HCT116 (cell line): ENCODE measurements at regions not wholly inside any gene's neighbourhood (a gene's known extent, or its start where the extent isn't known, plus 50 kb on each side); places are given as distances from the start of the nearest gene placed in this dataset.

ENCODE experiments used
- EZH2 ChIP-seq: fragments of 200-600 bp; sonication (generic); IDR thresholded peaks from 2 replicates; pipeline ENCODE4 v1.6.1; 2017; ENCODE audit warnings: antibody characterized with exemption, mixed run types
- POLR2A ChIP-seq: IDR thresholded peaks from 2 replicates; pipeline ENCODE4 v1.7.0; 2011; ENCODE audit warnings: borderline replicate concordance; ENCODE audit not compliant: insufficient read depth, insufficient read length; ENCODE audit errors: extremely low read depth
- RAD21 ChIP-seq: IDR thresholded peaks from 2 replicates; pipeline ENCODE4 v1.6.1; 2012; ENCODE audit warnings: low read depth, mild to moderate bottlenecking
- YY1 ChIP-seq: IDR thresholded peaks from 2 replicates; pipeline ENCODE4 v1.6.1; 2011; ENCODE audit warnings: low read length, low read depth, moderate library complexity, mild to moderate bottlenecking; ENCODE audit not compliant: insufficient replicate concordance; ENCODE audit errors: extremely low read depth
- ZNF274 ChIP-seq: fragments of 200-500 bp; sonication (Bioruptor generic); IDR thresholded peaks from 2 replicates; pipeline ENCODE4 v1.6.1; 2014; ENCODE audit warnings: mild to moderate bottlenecking, low read depth, low read length, inconsistent platforms
- TF ChIP-seq, protein P1 (sequence below), 3 experiments: fragments of 200-600 bp in 1 of 3; sonication (generic) in 1 of 3; IDR thresholded peaks in 2 of 3; conservative IDR thresholded peaks in 1 of 3; 2 replicates each; pipeline ENCODE4 v1.5.1; 2012 to 2017; ENCODE audit warnings: low read depth in 2 of 3, low read length in 2 of 3, antibody characterized with exemption in 1 of 3, borderline replicate concordance in 1 of 3, control low read depth in 1 of 3, mild to moderate bottlenecking in 1 of 3, mixed read lengths in 1 of 3, mixed run types in 1 of 3, moderate library complexity in 1 of 3; ENCODE audit not compliant: insufficient read depth in 1 of 3
- TF ChIP-seq, protein P2 (sequence below): IDR thresholded peaks from 2 replicates; pipeline ENCODE4 v1.6.1; 2012
- TF ChIP-seq, protein P3 (sequence below): IDR thresholded peaks from 2 replicates; pipeline ENCODE4 v1.6.1; 2012

DNA sequence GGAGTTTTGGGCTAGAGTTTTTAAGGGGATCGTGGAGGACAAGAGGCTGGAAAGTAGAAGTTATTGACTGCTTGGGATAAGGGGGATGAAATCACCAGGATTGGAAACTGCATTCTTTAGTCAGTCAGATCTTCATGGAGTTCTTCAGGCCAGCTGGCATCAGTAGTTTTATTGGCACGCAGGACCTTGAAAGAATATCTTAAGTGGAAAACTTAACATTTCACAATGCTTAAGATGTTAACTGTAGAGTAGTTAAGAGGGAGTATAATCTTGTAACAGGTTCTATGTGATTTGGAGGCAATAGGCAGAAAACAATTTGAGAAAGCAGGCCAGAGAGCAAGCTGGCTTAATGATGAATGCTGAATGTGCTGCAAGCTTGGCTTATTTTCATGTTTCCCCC lies 300.4 kb upstream of the KCNH7 start:
- TF ChIP-seq EZH2 (no peak), ZNF274 (no peak), RAD21 (no peak), YY1 (no peak), POLR2A (no peak)
- TF ChIP-seq, protein P1, sequence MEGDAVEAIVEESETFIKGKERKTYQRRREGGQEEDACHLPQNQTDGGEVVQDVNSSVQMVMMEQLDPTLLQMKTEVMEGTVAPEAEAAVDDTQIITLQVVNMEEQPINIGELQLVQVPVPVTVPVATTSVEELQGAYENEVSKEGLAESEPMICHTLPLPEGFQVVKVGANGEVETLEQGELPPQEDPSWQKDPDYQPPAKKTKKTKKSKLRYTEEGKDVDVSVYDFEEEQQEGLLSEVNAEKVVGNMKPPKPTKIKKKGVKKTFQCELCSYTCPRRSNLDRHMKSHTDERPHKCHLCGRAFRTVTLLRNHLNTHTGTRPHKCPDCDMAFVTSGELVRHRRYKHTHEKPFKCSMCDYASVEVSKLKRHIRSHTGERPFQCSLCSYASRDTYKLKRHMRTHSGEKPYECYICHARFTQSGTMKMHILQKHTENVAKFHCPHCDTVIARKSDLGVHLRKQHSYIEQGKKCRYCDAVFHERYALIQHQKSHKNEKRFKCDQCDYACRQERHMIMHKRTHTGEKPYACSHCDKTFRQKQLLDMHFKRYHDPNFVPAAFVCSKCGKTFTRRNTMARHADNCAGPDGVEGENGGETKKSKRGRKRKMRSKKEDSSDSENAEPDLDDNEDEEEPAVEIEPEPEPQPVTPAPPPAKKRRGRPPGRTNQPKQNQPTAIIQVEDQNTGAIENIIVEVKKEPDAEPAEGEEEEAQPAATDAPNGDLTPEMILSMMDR (IDR thresholded peaks at IDR 0.05 in 2 of 3, conservative IDR thresholded peaks at IDR 0.05 in 1 of 3; ENCODE audit: borderline replicate concordance in 1 of 3, insufficient read depth in 1 of 3, low read depth in 2 of 3, low read length in 2 of 3) = no peak
- TF ChIP-seq, protein P2, sequence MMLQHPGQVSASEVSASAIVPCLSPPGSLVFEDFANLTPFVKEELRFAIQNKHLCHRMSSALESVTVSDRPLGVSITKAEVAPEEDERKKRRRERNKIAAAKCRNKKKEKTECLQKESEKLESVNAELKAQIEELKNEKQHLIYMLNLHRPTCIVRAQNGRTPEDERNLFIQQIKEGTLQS = no peak
- TF ChIP-seq, protein P3, sequence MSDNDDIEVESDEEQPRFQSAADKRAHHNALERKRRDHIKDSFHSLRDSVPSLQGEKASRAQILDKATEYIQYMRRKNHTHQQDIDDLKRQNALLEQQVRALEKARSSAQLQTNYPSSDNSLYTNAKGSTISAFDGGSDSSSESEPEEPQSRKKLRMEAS = no peak
